H1 (cell line): ENCODE measurements at regions not wholly inside any gene's neighbourhood (a gene's known extent, or its start where the extent isn't known, plus 50 kb on each side); places are given as distances from the start of the nearest gene placed in this dataset.

Source experiments
- CTCF ChIA-PET: fragments of 300-600 bp; sonication (Branson Sonifier 250); formaldehyde crosslinking; loops from one replicate; lab custom pipeline; 2021; ENCODE audit not compliant: partially characterized antibody; lab: Charles Lee
- POLR2A ChIA-PET: fragments of 300-600 bp; sonication (Branson Sonifier 250); formaldehyde crosslinking; loops from one replicate; lab custom pipeline; 2021; ENCODE audit warnings: inconsistent platforms; ENCODE audit not compliant: partially characterized antibody; lab: Charles Lee
- DNase-seq, 2 experiments: peaks; one replicate each; pipeline versions ENCODE4 v3.0.0 to v3.0.0-alpha.2; 2010 to 2022; ENCODE audit warnings: low spot score in 2 of 2, low read depth in 1 of 2, mixed read lengths in 1 of 2
- FAIRE-seq: peaks from 2 replicates; lab custom pipeline; 2011; peaks lifted over from hg19 to GRCh38; lab: Jason Lieb, UNC
- H2AFZ ChIP-seq: 2 replicates; pipeline ENCODE4 v1.8.1; 2012; ENCODE audit warnings: low read length, inconsistent platforms
- H2AK5ac ChIP-seq: 2 replicates; pipeline ENCODE4 v1.6.1; 2013; ENCODE audit warnings: low read depth, low read length
- H2BK120ac ChIP-seq: replicated peaks from 2 replicates; pipeline ENCODE3; 2013; ENCODE audit warnings: low read depth, low read length, inconsistent platforms
- H2BK12ac ChIP-seq: 2 replicates; pipeline ENCODE4 v1.6.1; 2013; ENCODE audit warnings: low read depth, low read length
- H2BK15ac ChIP-seq: 2 replicates; pipeline ENCODE4 v1.6.1; 2013; ENCODE audit warnings: low read length
- H2BK20ac ChIP-seq: 2 replicates; pipeline ENCODE4 v1.6.1; 2013; ENCODE audit warnings: low read length
- H2BK5ac ChIP-seq: 2 replicates; pipeline ENCODE4 v1.6.1; 2013; ENCODE audit warnings: low read depth, low read length
- H3K14ac ChIP-seq: 2 replicates; pipeline ENCODE4 v1.6.1; 2013; ENCODE audit warnings: inconsistent platforms; ENCODE audit not compliant: insufficient read length
- H3K18ac ChIP-seq: 2 replicates; pipeline ENCODE4 v1.6.1; 2013; ENCODE audit warnings: low read length; ENCODE audit errors: extremely low read depth
- H3K23ac ChIP-seq: 2 replicates; pipeline ENCODE4 v1.6.1; 2013; ENCODE audit warnings: inconsistent platforms; ENCODE audit not compliant: insufficient read length
- H3K23me2 ChIP-seq: 2 replicates; pipeline ENCODE4 v1.6.1; 2013; ENCODE audit warnings: low read depth, low read length
- H3K27ac ChIP-seq: 2 replicates; pipeline ENCODE4 v1.6.1; 2011; ENCODE audit warnings: low read depth, low read length, inconsistent platforms
- H3K27me3 ChIP-seq, 4 experiments: replicated peaks in 1 of 4; 1 replicate in 1 of 4; 2 replicates in 3 of 4; pipeline versions ENCODE4 v1.6.1 to v1.8.1; 2011 to 2013; ENCODE audit warnings: low read length in 3 of 4, mild to moderate bottlenecking in 3 of 4, inconsistent platforms in 2 of 4, mixed read lengths in 2 of 4, moderate library complexity in 1 of 4; ENCODE audit not compliant: control insufficient read depth in 3 of 4, insufficient read depth in 3 of 4; ENCODE audit errors: extremely low read depth in 1 of 4
- H3K36me3 ChIP-seq, 4 experiments: 2 replicates each; pipeline versions ENCODE4 v1.6.1 to v1.8.1; 2011 to 2013; ENCODE audit warnings: mild to moderate bottlenecking in 4 of 4, low read length in 3 of 4, moderate library complexity in 2 of 4, control low read depth in 1 of 4, inconsistent platforms in 1 of 4; ENCODE audit not compliant: insufficient read depth in 4 of 4, control insufficient read depth in 2 of 4
- H3K4ac ChIP-seq: replicated peaks from 2 replicates; pipeline ENCODE3; 2013; ENCODE audit warnings: low read length, low read depth, mixed read lengths, inconsistent platforms; ENCODE audit not compliant: insufficient read length
- H3K4me1 ChIP-seq, 4 experiments: replicated peaks in 1 of 4; 1 replicate in 1 of 4; 2 replicates in 3 of 4; pipeline versions ENCODE4 v1.6.1 to v1.8.1; 2011 to 2013; ENCODE audit warnings: low read length in 3 of 4, inconsistent platforms in 2 of 4, mixed read lengths in 1 of 4; ENCODE audit not compliant: insufficient read depth in 4 of 4, control insufficient read depth in 3 of 4
- H3K4me2 ChIP-seq, 2 experiments: 2 replicates each; pipeline versions ENCODE4 v1.6.1 to v1.8.1; 2011 to 2013; ENCODE audit warnings: low read depth in 2 of 2, low read length in 2 of 2, control low read depth in 1 of 2, inconsistent platforms in 1 of 2, mild to moderate bottlenecking in 1 of 2; ENCODE audit not compliant: insufficient read depth in 1 of 2
- H3K4me3 ChIP-seq, 4 experiments: fragments of 200-600, 300-600 bp in 1 of 4; sonication (generic), shearing (Covaris generic), sonication (Bioruptor Twin) in 1 of 4; 2 replicates each; pipeline versions ENCODE4 v1.5.1 to v1.8.1; 2011 to 2016; ENCODE audit warnings: low read length in 4 of 4, low read depth in 3 of 4, control low read depth in 2 of 4, inconsistent platforms in 2 of 4, mild to moderate bottlenecking in 2 of 4, mixed read lengths in 1 of 4, moderate library complexity in 1 of 4; ENCODE audit not compliant: insufficient read depth in 2 of 4; ENCODE audit errors: extremely low read depth in 1 of 4
- H3K56ac ChIP-seq: replicated peaks from 2 replicates; pipeline ENCODE3; 2013; ENCODE audit warnings: low read depth, mild to moderate bottlenecking, mixed read lengths, low read length, inconsistent platforms; ENCODE audit not compliant: insufficient read length
- H3K79me1 ChIP-seq: 2 replicates; pipeline ENCODE4 v1.6.1; 2013; ENCODE audit warnings: low read depth, low read length, control low read depth
- H3K79me2 ChIP-seq, 2 experiments: 2 replicates each; pipeline versions ENCODE4 v1.6.1 to v1.8.1; 2012 to 2013; ENCODE audit warnings: low read length in 2 of 2, mild to moderate bottlenecking in 2 of 2, inconsistent platforms in 1 of 2; ENCODE audit not compliant: insufficient read depth in 2 of 2, control insufficient read depth in 1 of 2
- H3K9ac ChIP-seq, 4 experiments: replicated peaks in 1 of 4; 1 replicate in 1 of 4; 2 replicates in 3 of 4; pipeline versions ENCODE4 v1.6.1 to v1.8.1; 2011 to 2013; ENCODE audit warnings: low read depth in 3 of 4, low read length in 3 of 4, control low read depth in 2 of 4, mild to moderate bottlenecking in 2 of 4, moderate library complexity in 2 of 4, inconsistent platforms in 1 of 4; ENCODE audit errors: extremely low read depth in 1 of 4
- H3K9me3 ChIP-seq, 2 experiments: 2 replicates each; pipeline versions ENCODE4 v1.6.1 to v1.8.1; 2012 to 2013; ENCODE audit warnings: mild to moderate bottlenecking in 2 of 2, moderate library complexity in 2 of 2, control low read depth in 1 of 2, inconsistent platforms in 1 of 2, low read depth in 1 of 2, low read length in 1 of 2, mixed read lengths in 1 of 2; ENCODE audit not compliant: insufficient read depth in 2 of 2
- H4K20me1 ChIP-seq, 2 experiments: replicated peaks in 1 of 2; 2 replicates each; pipeline versions ENCODE3 to v1.8.1; 2011 to 2013; ENCODE audit warnings: inconsistent platforms in 2 of 2, low read length in 2 of 2, mild to moderate bottlenecking in 1 of 2; ENCODE audit not compliant: insufficient read depth in 2 of 2, control insufficient read depth in 1 of 2
- H4K5ac ChIP-seq: 2 replicates; pipeline ENCODE4 v1.6.1; 2013; ENCODE audit warnings: low read length, low read depth, mixed read lengths, inconsistent platforms; ENCODE audit not compliant: insufficient read length
- H4K8ac ChIP-seq: 2 replicates; pipeline ENCODE4 v1.8.0; 2013; ENCODE audit warnings: mild to moderate bottlenecking, moderate library complexity, low read length, inconsistent platforms; ENCODE audit not compliant: insufficient read depth; ENCODE audit errors: extremely low read depth
- H4K91ac ChIP-seq: replicated peaks from 2 replicates; pipeline ENCODE3; 2013; ENCODE audit warnings: low read length, mixed read lengths, inconsistent platforms; ENCODE audit not compliant: insufficient read length
- MAFK ChIP-seq: IDR thresholded peaks from 2 replicates; pipeline ENCODE4 v1.6.1; 2012; ENCODE audit warnings: low read depth, mild to moderate bottlenecking, improper control_type of control experiment, low read length
- MAX ChIP-seq: IDR thresholded peaks from 2 replicates; pipeline ENCODE4 v1.6.1; 2012; ENCODE audit warnings: inconsistent platforms
- SAP30 ChIP-seq: fragments of 300-600 bp; sonication (generic); IDR thresholded peaks from 2 replicates; pipeline ENCODE4 v1.7.1; 2012; ENCODE audit warnings: low read length, moderate library complexity, mild to moderate bottlenecking, inconsistent platforms; ENCODE audit not compliant: insufficient read depth, insufficient replicate concordance
- WGBS, 2 experiments: shearing (Covaris generic) in 1 of 2; methylation state at CpG; one replicate each; pipeline versions ENCODE4 v1.1.6 to v1.1.7; 2013 to 2015; ENCODE audit warnings: low lambda C conversion rate in 2 of 2, mixed read lengths in 2 of 2, inconsistent platforms in 1 of 2, low coverage in 1 of 2, missing lambda C conversion rate in 1 of 2; ENCODE audit not compliant: insufficient replicate concordance in 2 of 2, insufficient coverage in 1 of 2, insufficient read length in 1 of 2; ENCODE audit errors: extremely low coverage in 1 of 2, missing lambda C conversion rate in 1 of 2; 5-methylcytosine and 5-hydroxymethylcytosine counted together

- Histone ChIP-seq H3K79me2 (no peaks in the 10 kb centered on the region), H3K4me3 (no peak overlapping the region), H4K91ac (no peak overlapping the region), H4K20me1 (no peaks in the 10 kb centered on the region), H3K27ac (no peak overlapping the region), H2BK5ac (no peak overlapping the region), H2BK12ac (peak overlapping the region; percentile 62; the same call in 1 of the 2 replicates), H3K4me2 (peak overlapping the region in 1 of 2 experiments; percentile 33; a peak in 1 of 4 replicates), H4K8ac (no peak overlapping the region), H4K5ac (peak overlapping the region; percentile 3), H3K79me1 (no peaks in the 10 kb centered on the region), H2BK20ac (no peak overlapping the region), H3K36me3 (no peaks in the 10 kb centered on the region), H2BK15ac (peak overlapping the region; percentile 83; the same call in 1 of the 2 replicates), H3K56ac (no peak overlapping the region), H3K27me3 (peaks cover 0 to 8% (median 0%) of the 10 kb centered on the region in 4 experiments; a peak in 3 of 7 replicates), H3K23me2 (no peaks in the 10 kb centered on the region), H3K14ac (no peak overlapping the region), H2BK120ac (no peak overlapping the region), H3K9me3 (no peaks in the 10 kb centered on the region), H3K23ac (no peak overlapping the region), H3K4ac (peak overlapping the region; percentile 1), H3K4me1 (peaks cover 4 to 20% (median 17%) of the 10 kb centered on the region in 4 experiments), H3K18ac (no peak overlapping the region; the same call in 1 of the 2 replicates), H2AK5ac (no peak overlapping the region), H3K9ac (no peak overlapping the region), H2AFZ (0 out of 2 replicates have a peak overlapping the region, but pooled peaks have one; percentile 40)
- WGBS, 2 experiments: 92% methylated on average over 23 of the region's 25 CpGs; no CpG with 5 or more reads in 1 of the 2 experiments
- FAIRE-seq: no peak
- POLR2A ChIA-PET: no interaction called here
- CTCF ChIA-PET: interaction anchor here (0.5 to 1.2 kb wide), 8 partner anchors 9 to 160 kb away, joined by 3 read pairs; no protein-coding TSS in a partner anchor
- TF ChIP-seq MAX (no peak), MAFK (no peak), SAP30 (no peak)
- no peak for DNase-seq
These were observed 166.9 kb downstream of the OLFM1 start for GRCh38 chr9:135254176-135255032.
